Left cardiac atrium (tissue), 4 donors: ENCODE measurements at regions not wholly inside any gene's neighbourhood (a gene's known extent, or its start where the extent isn't known, plus 50 kb on each side); places are given as distances from the start of the nearest gene placed in this dataset.
"Not testable (repeated sequence)": the region's sequence is repeated elsewhere in the genome, so short reads cannot be mapped to it uniquely, and the experiment has no call there.

ENCODE experiments used
- ATAC-seq, 2 donors: fragments of 200-7000 bp; cut with Tn5 transposase; one replicate each; pipeline ENCODE4 v1.9.1; 2020; ENCODE audit warnings: mild to moderate bottlenecking in 2 of 2, moderate library complexity in 2 of 2
- DNase-seq: peaks from one replicate; pipeline ENCODE4 v3.0.0-alpha.2; 2020
- intact Hi-C, 2 donors: fragments of 100-400 bp; cut with DNase I; formaldehyde crosslinking; loops; one replicate each; pipeline versions ENCODE4 v1.14.1 to v1.15.1; 2022 to 2023
- donor health status: DM: no; HTN: yes; CAD: no.
- donor health status: DM: no; HTN: yes; CAD: no; lungs with severe emphysema.
- donor health status: DM: yes; HTN: yes; CAD: no.
- donor health status: Dilated cardiomyopathy.

DNA sequence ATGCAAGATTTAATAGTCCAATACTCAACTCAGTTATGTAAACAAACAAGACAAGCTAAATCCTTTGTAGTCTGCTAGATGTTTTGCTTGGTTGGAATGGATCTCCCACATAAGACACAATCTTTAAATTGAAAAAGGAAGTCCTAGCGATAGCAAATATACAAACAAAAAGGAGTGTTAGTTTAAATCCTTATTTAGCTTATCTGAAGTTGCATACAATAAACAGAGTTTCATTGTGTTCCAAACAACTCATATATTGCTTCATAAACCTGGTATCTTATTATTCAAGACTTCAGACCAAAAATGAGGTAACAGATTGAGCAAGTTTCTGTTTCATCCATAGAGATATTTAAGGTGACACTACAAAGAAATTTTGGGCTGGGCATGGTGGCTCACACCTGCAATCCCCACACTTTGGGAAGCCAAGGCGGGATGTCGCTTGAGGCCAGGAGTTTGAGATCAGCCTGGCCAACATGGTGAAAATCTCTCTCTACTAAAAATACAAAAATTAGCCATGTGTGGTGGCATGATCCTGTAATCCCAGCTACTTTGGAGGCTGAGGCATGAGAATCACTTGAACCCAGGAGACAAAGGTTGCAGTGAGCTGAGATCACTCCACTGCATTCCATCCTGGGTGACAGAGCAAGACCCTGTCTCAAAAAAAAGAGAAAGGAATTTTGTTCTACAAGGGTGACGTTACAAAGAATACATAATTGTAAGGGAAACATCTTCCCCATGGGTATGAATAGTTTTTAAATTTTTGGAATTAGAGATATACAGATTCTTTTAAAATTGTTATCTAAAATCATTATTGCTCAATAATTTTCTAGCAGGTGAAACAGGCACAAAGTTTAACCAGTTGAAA lies 150.5 kb upstream of the L3MBTL4 start:
- intact Hi-C loops: no loop called here
- ATAC-seq: no peak
- DNase-seq: no peak

DNA sequence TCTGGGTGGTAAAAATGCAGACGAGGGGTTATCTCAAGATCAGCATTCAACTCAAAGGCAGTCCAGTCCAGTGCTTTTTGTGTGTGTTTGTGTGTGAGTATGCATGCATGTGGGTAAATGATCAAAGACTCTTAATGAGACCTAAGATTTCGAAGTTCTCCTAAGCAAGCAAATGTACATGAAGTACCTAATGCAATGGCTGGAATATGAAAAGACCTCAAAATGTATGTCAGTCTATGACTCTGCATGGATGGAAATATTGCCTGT lies 151.0 kb upstream of the L3MBTL4 start:
- no peak for DNase-seq
- intact Hi-C loops: no loop called here
- no peak for ATAC-seq

DNA sequence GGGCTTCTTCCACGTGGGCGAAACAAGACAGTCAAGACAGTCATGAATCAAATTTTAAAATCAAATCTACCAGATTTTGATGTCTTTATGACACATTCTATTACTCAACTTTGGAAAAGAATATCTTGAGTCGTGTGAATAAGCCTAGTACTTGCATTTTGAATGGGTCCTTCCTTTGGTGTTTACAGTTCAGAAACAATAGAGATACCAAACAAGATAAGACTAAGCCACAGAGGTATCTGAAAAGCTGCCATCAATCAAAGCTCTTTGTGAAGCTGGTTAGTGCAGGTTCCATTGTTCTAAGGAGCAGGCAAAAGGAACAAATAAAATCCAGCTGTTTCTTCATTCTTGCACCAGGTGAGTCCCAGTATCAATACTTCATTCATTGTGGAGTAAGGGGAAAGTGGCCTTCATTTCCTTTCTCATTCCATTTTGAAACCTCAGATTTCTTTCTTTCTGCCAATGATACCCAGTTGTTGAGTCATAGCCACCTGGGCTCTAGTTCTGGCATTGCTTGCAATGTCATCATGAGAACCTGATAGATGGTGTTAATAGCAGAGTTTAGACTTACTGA lies 151.7 kb upstream of the L3MBTL4 start:
- DNase-seq: no peak
- no peak for ATAC-seq
- intact Hi-C loops: no loop called here

DNA sequence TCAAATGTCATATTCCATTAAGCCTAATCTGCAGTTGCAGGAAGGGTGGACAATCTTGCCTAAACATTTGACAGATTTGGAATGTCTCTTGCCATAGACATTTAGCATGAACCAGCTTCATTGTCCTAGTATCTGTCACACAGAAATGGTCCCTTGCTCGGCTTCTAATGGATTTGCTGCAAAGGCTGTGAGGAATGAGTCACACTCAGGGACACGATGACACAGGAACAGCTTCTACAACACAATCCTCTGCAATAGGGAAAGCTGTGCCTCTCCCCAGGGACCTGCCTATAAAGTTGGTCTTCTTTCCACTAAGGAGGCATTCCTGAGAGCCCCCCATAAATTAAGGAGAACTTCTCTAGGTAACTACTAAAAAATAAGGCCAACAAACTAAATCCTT lies 155.1 kb upstream of the L3MBTL4 start:
- intact Hi-C loops: no loop called here
- ATAC-seq (no peak), DNase-seq (no peak)

DNA sequence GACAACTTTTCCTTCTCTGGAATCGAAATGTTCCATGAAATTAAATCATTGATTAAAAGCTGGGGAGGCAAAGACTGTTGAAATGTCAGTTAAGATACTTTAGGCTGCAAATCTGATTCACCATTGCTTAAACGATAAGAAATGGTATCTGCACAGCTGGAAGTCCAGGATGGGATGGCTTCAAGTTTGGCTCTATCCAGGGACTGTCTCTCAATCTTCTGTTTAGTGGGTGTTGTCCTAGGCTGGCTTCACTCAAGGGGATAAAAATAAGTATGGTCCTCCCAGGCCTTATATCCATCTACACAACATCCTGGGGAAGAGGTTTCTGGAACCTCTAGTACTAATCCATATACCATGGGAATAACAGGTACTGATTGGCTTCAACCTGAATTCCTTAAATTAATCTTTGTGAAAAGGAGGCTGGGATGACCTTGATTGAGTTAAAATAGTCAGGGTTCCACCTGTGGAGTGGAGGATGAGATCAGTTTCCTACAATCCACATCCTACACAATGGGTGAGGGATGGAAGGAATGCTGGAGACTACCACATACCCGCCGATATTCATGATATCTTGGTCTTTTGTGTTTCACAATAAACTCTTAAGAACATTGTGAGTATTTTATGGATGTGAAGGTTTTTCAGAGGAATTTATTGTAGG lies 156.0 kb upstream of the L3MBTL4 start:
- intact Hi-C loops: no loop called here

DNA sequence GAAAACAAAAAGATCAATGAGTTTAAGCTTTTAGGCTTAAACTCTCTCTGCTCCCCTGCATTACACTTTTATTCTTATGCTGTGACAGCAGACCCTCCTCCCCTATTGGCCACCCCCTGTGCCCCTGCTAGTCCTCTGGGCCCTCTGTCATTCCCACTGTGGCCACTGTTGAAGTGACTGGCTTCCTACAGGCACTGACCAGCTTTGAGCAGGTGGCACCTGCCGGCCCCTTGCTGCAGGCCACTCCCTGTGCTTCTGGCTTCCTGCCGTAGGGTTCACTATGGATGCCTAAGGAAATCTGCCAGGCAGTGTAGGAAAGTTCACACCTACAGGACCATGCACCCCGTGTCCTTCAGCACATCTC lies 156.5 kb upstream of the L3MBTL4 start:
- intact Hi-C loops: no loop called here
- ATAC-seq: no peak
- DNase-seq: no peak

More for the DNA sequence above, 156.0 kb upstream of the L3MBTL4 start:
- ATAC-seq: no peak
- DNase-seq: no peak

DNA sequence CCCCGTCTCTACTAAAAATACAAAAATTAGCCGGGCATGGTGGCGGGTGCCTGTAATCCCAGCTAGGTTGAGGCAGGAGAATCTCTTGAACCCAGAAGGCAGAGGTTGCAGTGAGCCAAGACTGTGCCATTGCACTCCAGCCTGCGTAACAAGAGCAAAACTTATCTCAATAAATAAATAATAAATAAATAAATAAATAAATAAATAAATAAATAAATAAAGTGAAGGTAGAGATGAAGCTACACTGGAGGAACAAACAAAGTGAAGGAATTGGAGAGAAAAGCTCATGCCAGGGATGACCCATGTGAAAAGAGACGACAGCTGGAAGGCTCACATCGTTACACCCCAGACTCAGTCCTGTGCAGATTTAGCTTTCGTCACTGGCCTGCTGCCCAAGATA lies 157.3 kb upstream of the ARHGAP28 start:
- intact Hi-C loops, ATAC-seq, DNase-seq: not testable (repeated sequence)

DNA sequence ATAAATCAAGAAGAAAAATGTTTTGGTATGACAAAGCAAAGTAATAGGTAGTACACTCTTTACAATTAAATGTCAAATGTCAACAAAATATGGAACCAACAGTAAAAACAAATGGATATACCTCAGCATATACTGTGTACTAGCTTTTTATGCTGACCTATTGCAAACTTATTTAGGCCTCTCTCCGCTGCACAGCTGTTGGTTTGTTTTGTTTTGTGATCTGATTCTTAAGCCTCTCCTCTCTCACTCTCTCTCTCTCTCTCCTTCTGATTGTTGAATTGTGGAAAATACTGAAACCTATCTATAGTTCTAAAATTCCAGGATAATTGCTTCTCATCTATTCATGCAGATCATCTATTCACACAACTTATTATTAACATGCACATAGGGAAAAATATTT lies 154.9 kb upstream of the ARHGAP28 start:
- ATAC-seq (no peak), DNase-seq (no peak)
- intact Hi-C loops: no loop called here

DNA sequence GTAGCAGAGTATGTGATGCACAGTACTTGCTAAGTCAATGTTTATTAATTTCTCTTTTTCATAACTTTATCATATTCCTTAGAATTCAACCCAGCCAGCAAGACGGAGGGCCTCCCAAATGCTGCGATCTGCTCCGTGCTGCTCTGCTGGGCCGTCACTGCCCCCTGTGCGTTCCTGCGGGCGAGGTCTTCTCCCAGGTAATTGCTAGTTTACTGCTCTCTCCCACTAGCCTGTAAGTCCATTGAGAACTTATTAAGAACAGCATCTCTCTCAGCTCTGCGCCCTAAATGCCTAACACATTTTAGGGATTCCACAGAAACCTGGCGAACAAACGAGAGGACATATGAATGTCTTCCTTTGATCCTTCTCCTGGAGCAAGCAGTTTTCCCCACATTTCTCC lies 153.6 kb upstream of the ARHGAP28 start:
- intact Hi-C loops: no loop called here
- no peak for DNase-seq
- no peak for ATAC-seq

DNA sequence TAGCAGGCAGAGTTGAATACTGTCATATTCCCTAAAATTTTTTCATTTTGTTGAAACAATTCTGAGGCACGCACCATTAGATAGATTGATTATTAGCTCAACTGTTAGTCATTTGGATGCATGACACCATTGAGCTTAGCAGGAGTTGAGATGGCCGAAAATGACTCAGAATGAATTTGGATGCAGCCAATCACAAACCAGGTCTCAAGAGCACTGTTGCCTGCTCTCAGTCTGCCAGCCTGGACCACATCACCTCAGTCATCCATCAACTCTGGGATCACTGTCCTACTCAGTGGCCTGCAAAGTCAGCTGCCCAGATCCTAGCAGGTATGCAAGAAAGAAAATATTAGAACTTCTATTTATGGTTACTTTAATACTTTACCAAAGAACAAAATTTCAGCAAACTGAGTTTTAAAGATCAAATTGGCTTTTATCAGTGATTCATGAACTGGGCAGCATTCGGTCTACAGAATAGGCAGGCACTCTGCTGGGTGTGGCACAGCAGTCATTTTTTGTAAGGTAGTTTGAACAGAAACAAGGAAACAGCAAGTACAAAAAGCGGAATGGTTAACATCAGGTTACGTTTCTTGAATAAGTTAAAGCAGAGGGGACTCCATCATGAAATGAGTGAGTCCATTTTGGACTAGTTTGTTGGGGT lies 152.7 kb upstream of the ARHGAP28 start:
- ATAC-seq (no peak), DNase-seq (no peak)
- intact Hi-C loops: no loop called here

DNA sequence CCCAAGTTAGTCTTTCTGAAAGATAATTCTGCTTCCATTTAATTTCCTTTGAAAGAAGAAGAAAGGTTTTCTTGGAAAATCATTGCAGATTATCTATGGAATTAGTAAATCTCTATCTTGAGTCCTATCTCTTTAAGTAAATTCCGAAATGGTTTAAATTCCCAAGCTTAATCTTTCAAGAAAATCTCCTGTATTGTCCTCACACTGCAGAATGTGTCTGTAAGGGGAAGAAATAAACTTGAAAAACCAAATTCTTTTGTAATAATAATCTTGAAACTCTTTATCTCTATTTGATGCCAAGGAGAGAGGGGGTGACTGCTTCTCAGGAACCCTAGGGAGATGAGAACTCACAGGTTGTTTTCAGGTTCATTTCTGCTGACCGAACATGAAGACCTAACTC lies 150.8 kb upstream of the ARHGAP28 start:
- no peak for ATAC-seq
- DNase-seq: no peak
- intact Hi-C loops: no loop called here

DNA sequence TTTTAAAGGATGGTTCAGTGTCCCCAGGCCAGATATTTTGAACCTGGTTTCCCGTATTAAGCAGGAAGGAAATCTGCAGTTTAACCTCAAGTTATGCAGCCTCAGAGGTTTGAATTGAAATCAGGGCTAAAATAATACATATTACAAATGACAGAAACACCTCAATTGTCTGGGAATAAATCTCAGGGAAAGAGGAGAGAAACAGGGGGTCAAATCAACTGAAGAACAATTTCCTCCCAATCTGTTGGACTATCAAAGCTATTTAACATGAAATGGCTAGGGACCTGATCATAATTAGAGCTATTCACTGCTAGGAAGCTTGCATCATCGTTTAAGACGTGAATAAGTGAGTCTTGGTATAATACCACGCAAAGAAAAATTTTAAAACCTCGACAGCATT lies 150.0 kb upstream of the ARHGAP28 start:
- intact Hi-C loops: no loop called here
- ATAC-seq (no peak), DNase-seq (no peak)

DNA sequence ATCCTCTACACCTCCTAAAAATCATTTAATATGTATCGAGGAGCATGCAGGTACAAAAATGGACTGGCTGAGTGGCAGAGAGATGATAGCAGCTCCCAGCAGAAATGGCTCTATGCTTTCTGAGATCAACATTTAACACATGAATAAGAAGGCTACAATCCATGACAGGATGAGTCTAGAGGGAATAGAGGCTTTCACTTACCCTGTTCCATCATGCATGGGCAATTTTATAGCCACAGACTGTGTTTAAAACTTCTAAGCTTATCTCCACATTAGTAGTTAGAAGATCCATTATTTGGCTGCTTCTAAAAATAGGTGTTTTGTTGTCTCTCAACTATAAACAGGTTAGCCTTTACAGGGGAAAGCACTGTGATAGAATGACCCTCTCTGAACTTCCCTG lies 149.1 kb upstream of the ARHGAP28 start:
- intact Hi-C loops: no loop called here
- ATAC-seq (no peak), DNase-seq (no peak)

DNA sequence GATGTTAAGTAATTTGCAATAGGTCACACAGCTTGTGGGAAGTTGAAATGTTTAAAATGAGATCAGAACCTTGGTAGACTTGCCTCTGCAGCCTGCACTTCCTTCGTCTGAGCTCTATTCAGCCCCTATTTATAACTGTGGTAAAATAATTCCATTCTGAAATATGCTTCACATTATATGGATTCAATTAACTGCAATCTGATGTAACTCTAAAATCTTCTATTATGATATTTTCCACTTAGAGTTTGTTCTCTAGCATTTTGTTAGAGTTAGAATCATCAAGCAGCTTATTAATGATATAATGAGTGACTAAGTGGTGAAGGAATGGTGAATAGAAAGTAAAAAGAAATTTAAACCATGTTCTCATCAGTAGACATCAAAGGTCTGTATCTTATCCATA lies 139.6 kb upstream of the ARHGAP28 start:
- no peak for DNase-seq
- intact Hi-C loops: no loop called here

DNA sequence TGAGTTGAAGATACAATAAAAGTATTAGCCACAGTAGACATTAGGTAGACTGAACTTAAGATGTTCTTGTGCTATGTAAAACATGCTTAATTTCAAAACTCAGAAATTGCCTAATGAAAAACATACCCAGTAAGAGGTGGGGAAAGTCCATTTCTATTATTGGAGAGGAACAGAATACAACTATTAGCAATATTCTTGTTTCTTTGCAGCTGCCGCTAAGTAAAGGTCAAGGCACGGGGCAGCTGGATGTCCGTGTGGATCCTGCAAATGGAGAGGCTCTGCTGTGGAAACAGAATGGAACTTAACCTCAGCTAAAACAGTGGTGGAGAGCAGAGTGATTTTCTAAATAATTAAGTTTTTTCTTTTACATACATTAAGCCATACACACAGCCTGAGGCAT lies 139.2 kb upstream of the ARHGAP28 start:
- DNase-seq (no peak), ATAC-seq (no peak)
- intact Hi-C loops: no loop called here

More for the DNA sequence above, 139.6 kb upstream of the ARHGAP28 start:
- no peak for ATAC-seq

DNA sequence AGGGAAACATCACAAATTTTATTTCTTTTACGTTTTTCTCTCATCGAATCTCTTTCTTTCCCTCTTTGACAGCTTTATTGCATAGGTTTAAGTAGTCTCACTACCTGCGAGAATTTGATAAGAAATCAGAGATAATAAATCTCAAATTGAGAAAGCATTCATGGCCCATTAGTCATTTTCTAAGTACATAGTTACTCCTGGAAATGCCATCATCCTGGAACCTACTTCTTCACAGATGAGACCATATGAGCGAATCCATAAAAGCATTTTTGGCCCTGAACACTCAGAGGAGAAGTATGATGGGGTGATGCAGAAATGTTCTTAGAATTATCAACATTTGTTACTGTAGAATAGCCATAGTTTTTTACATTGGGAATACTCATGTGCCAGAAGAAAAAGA lies 138.0 kb upstream of the ARHGAP28 start:
- DNase-seq: no peak
- no peak for ATAC-seq
- intact Hi-C loops: no loop called here

DNA sequence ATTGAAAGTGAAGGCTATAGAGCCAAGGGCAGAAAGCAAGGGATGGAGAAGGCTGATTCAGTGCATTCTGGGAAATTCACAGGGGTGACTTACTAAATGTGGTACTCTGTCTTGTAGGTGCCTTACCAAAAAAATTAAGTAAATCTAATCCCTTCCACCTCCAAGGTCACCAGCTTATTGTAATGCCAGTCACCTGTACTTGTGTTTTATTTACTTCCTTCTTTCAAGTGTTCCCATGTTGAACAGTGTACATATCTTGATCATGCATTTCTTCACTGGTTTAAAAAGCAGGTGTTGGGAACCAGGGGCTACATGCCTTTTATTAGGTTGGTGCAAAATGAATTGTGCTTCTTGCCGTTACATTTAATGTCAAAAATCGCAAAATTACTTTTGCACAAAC lies 137.0 kb upstream of the ARHGAP28 start:
- DNase-seq (no peak), ATAC-seq (no peak)
- intact Hi-C loops: no loop called here

DNA sequence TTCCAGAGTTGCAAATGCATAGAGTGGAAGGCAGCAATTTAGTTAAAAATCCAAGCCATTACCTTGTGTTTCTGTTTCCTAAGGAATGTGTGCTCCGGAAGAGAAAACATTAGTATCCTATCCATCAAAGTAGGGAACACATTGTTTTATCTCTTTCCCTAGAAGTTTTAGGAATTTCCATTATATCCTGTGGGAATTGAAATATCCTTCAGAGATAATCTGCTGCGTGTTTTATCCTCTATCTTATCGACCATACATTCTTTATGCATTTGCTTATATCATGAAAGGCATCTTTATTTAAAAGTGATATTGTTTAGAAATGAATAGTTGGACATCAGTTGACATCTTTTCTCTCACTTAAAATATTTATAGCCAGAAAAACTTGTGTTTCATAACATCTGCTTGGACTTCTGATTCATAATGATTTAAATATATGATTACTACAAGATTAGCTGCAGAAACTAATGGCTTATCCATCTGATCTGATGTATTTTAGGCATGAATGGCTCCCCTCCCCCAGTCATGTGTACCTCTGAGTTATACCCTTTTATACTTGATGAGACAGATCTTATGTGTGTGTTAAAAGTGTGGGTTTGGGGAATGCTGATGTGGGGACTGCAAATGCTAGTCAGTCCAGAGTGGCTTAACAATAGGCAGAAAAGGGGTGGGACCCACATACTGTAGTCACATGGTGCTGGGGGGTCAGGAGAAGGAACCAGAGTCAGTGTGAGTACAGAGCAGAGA lies 136.2 kb upstream of the ARHGAP28 start:
- ATAC-seq: no peak
- intact Hi-C loops: no loop called here
- DNase-seq: no peak

DNA sequence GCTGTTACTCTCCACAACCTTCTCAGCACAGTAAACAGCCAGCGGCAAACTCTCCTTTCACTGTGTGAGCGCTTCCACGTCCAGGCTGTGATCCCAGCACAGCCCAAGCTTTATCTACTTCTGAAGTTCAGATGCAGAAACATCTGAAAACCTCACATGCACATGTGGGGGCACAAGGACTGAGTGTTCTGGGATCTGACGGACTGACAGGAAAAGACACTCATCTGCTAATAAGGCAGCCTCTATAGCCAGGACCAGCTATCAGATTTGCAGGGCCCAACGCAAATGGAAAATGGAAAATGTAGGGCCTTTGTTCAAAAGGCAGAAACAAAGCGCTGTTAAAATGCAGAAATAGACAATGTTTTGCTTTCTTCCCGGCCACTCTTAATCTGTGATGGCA lies 133.8 kb upstream of the ARHGAP28 start:
- no peak for ATAC-seq
- no peak for DNase-seq
- intact Hi-C loops: no loop called here

DNA sequence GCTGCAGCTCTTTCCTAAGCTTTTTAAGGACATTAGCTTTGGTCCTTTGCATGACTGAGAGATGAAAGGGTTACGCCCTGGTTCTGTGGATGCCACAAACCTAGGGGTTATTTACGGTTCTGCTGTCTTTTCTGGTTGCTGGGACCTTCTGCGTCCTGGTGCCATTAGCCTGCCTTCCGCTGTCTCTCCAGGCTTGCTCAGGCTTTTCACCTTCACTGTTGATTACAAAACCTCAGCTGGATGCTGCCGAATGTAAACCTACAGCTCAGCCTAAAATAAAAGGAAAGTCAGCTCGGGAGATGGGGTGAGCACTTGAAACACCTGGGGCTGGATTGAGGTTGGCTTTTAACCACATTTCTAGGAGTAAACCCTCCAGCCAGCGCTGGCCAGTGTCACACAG lies 130.9 kb upstream of the ARHGAP28 start:
- no peak for ATAC-seq

More for the DNA sequence above, 130.9 kb upstream of the ARHGAP28 start:
- no peak for DNase-seq
- intact Hi-C loops: no loop called here
